GM19438 (cell line): ENCODE measurements at regions not wholly inside any gene's neighbourhood (a gene's known extent, or its start where the extent isn't known, plus 50 kb on each side); places are given as distances from the start of the nearest gene placed in this dataset.

Experiments
- ATAC-seq: cut with Tn5 transposase; IDR thresholded peaks from one replicate; pipeline ENCODE4 v1.9.1; 2021; ENCODE audit warnings: low read depth; ENCODE audit not compliant: unreplicated experiment

- no peak for ATAC-seq
Observed at GRCh38 chr14:61940666-61941420, 178.6 kb downstream of the SNAPC1 start.

GRCh38 chr14:61941421-61942150 is 179.4 kb downstream of the SNAPC1 start:
- ATAC-seq = no peak

DNA sequence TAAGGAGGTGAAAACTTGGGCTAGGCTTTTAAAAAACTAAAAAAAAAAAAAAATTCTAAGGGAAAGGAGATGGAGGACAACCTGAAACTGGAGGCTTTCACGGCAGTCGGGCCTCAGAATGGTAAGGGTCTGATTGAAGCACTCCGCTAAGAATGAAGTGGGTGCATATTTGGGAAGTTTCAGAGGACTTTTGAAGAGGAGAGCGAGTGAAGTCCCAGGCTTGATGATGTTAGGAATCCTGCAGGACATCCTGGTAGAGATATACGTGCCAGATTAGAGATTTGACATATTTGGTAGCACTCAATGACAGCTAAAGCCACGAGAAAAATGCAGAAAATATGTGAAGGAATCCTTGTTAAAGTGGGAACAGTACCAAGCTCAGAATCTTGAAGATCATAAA is 186.2 kb downstream of the SNAPC1 start:
- no peak for ATAC-seq

GRCh38 chr14:61950340-61950739 is 188.1 kb downstream of the SNAPC1 start:
- no peak for ATAC-seq

DNA sequence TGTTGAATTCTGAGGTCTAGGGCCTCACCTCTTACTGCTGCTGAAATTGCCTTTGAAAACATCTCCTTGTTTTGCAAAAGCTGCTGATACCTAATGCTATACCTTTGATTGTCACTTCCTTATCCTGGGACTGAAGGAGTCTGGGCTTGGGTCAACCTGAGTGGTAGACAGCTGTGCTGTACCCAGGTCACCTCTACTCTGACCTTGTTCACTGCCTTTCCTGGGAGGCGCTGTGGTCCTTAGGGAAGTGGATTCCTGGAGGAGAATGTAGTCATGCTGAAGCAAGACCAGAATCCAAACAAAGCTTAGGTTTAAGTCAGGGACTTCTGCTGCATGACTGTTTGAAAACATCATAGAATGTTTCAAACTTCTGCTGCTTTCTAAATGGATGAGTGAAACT is 191.4 kb downstream of the SNAPC1 start:
- no peak for ATAC-seq

DNA sequence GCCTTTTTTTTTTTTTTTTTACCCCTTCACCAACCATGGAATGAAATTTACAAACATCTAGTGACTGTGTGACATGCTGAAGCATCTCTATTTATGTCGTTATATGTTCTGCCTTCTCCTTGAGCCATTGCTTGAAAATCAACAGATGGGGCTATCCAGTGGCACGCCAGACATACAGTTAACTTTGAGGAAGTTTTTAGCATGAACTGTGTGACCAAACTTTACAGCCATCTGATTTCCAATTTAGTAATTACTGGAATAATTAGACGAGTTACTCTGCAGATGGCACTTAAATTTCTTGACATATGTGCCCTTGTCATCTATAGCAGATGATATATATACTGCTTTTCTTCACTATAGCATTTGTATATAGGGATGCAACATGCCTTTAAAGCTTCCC is 192.1 kb downstream of the SNAPC1 start:
- no peak for ATAC-seq

- ATAC-seq = no peak
Observed at GRCh38 chr14:61956517-61956916, 194.3 kb downstream of the SNAPC1 start.

GRCh38 chr14:61959348-61959747 is 197.1 kb downstream of the SNAPC1 start:
- ATAC-seq = no peak

- no peak for ATAC-seq
Observed at GRCh38 chr14:61961369-61961768, 199.1 kb downstream of the SNAPC1 start.

GRCh38 chr14:61963926-61964325 is 201.7 kb downstream of the SNAPC1 start:
- no peak for ATAC-seq

- no peak for ATAC-seq
Observed at GRCh38 chr14:61965030-61965745, 203.0 kb downstream of the SNAPC1 start.

- no peak for ATAC-seq
Observed at GRCh38 chr14:61968207-61968606, 206.0 kb downstream of the SNAPC1 start.

- ATAC-seq = no peak
Observed at GRCh38 chr14:61972711-61973110, 210.5 kb downstream of the SNAPC1 start.

- ATAC-seq = no peak
Observed at GRCh38 chr14:61973981-61974380, 211.8 kb downstream of the SNAPC1 start.

GRCh38 chr14:61977217-61977616 is 215.0 kb downstream of the SNAPC1 start:
- no peak for ATAC-seq

DNA sequence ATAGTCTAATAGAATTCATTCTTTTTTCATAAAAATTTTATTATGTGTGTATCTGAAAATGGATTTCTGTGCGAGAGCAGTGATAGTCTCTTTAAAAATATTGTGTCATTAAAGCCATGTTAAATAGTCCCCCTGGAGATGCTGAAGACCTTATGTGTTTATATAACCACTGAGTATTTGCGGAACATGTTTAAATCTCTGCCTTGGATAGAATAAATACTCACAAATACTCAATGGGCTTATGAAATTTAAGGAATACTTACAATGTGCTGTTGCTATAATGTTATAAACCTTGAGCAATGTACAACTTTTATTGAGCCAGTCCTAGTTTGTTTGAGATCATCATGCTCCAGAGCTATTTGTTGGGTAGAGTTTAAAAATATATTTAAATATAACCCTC is 226.0 kb downstream of the SNAPC1 start:
- ATAC-seq = no peak

DNA sequence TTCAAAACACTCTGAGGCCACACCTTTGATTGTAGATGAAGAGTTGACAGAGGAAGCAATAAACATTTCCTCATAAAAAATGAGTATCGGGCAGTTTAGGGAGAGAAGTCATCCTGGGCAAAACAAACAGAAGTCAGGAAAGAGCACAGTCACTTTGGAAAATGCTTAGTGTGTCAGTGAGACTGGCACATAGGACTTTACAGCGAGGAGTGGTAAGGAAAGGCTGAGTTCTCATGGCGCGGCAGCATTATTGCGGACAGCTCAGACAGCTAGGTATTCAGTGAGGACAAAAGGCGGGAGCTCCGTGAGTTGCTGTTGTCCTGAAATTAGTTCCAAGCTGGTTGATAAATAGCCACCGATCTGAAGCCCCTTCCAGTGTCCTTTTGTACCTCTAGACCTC is 229.9 kb downstream of the SNAPC1 start:
- no peak for ATAC-seq

DNA sequence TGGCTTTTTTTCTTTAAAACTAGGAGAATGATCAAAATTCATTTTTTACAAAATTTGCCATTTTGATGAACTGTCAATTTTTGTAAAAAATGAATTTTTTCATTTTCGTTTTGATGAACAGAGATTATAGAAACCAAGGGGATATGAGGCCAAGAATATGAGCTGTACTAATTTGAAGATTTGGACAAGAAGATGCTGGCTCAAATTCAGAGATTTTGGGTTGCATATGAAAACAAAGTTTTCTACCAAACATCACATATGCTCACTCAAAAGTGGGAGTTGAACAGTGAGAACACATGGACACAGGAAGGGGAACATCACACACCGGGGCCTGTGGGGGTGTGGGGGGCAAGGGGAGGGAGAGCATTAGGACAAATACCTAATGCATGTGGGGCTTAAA is 230.7 kb downstream of the SNAPC1 start:
- ATAC-seq = no peak

GRCh38 chr14:61994589-61994988 is 232.4 kb downstream of the SNAPC1 start:
- ATAC-seq = no peak

DNA sequence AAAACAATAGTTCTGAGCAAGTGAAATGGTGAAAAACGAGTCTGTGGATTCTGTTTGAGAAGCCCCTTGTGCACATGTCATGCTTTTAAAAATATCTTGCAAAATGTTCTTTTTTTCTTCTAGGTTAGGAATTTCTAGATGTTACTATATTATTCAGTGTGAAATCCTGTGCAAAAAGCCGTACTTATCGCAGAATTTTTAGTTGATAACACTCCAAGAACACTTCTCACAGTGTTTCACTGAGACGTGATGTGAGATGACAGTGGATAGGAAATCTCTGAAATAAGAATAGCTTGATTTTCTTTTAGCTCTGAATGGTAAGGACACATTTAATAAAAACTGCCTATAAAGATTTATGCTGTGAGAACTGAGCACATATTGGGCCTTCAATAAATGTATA is 234.5 kb downstream of the SNAPC1 start:
- no peak for ATAC-seq

DNA sequence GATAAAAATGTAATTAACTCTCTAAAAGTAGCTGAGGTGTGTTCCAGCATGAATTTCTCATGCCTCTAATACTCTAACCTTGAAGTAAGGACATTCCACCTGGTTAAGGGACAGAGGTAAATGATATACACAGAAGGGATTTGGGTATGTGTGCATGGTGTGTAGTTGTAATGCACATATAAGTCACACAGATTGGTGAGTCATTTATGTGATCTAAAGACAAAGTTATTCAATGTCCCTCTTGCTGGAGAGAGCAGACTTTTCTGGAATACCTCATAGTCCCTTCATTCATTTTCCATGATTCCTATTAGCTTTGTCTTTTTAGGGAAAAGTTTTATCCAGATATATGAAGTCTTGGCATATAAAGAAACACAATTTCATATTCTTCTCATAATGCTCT is 234.9 kb downstream of the SNAPC1 start:
- ATAC-seq = no peak

DNA sequence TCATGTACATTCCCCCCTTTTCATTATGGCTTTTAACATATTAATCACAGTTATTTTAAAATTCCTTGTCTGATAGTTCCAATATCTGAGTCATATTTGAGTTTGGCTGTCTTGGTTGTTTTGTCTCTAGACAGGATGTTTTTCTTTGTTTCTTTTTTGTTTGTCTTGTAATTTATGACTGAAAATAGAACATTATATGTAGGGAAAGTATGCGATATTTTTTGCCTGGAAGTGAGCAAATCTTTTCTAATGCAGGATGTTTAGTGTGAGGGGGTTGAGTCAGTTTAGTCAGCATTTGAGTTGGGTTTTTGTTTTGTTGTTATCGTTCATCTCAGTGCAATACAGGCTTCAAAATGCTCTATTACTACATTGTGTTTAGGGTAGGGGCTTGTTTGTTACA is 239.7 kb downstream of the SNAPC1 start:
- ATAC-seq = no peak
